22Rv1 (cell line): ENCODE measurements at regions not wholly inside any gene's neighbourhood (a gene's known extent, or its start where the extent isn't known, plus 50 kb on each side); places are given as distances from the start of the nearest gene placed in this dataset.

Source experiments
- H3K27ac ChIP-seq: fragments of 450-650 bp; 2 replicates; pipeline ENCODE4 v1.5.1; 2017
- ZFX ChIP-seq: fragments of 450-650 bp; IDR thresholded peaks from 2 replicates; pipeline ENCODE4 v1.6.1; 2017; ENCODE audit warnings: antibody characterized with exemption, borderline replicate concordance
- TF ChIP-seq, protein P1 (sequence below): fragments of 450-650 bp; IDR thresholded peaks from 2 replicates; pipeline ENCODE4 v1.5.1; 2017; ENCODE audit warnings: mild to moderate bottlenecking

DNA sequence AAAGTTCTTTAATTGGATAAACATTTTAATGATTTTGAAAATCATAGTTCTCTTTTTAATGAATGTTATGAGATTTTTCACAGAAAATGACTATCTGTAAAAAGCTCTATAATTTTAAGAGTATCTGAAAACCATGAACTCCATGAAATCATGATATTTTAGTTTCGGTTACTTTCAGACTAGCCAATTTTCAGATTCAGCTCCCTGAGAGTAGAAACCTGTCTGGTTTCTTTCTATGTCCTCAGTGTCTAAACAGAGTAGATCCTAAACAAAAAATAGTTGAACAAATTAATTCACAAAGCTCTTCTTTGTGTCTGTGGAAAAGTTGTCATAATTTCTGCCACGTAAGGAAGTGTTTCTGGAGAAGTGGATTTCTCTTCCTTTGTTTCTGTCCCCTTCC is 1247.7 kb downstream of the NSUN3 start:
- no peak overlapping the region for H3K27ac ChIP-seq
- no peak for TF ChIP-seq ZFX
- TF ChIP-seq, protein P1, sequence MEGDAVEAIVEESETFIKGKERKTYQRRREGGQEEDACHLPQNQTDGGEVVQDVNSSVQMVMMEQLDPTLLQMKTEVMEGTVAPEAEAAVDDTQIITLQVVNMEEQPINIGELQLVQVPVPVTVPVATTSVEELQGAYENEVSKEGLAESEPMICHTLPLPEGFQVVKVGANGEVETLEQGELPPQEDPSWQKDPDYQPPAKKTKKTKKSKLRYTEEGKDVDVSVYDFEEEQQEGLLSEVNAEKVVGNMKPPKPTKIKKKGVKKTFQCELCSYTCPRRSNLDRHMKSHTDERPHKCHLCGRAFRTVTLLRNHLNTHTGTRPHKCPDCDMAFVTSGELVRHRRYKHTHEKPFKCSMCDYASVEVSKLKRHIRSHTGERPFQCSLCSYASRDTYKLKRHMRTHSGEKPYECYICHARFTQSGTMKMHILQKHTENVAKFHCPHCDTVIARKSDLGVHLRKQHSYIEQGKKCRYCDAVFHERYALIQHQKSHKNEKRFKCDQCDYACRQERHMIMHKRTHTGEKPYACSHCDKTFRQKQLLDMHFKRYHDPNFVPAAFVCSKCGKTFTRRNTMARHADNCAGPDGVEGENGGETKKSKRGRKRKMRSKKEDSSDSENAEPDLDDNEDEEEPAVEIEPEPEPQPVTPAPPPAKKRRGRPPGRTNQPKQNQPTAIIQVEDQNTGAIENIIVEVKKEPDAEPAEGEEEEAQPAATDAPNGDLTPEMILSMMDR, result no peak

DNA sequence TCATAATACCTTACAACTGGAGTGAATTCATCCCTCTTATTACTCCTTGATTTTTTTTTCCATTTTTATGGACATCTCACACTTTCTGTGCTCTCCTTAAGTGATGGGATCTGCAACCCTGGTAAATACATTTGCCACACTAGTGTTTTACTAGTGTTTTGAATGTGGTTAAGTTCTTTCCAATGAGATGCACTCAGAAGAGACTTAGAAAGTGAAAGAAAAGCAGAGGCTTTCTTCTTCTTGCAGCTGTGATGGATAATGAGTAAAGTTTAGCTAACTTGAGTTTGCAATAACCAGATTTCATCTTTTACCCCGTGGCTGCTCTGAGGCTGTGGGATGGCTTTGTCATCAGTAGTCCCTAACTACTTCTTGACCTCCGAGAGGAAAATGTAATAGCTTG is 1248.4 kb downstream of the NSUN3 start:
- TF ChIP-seq, protein P1, result no peak
- no peak for TF ChIP-seq ZFX
- no peak overlapping the region for H3K27ac ChIP-seq

DNA sequence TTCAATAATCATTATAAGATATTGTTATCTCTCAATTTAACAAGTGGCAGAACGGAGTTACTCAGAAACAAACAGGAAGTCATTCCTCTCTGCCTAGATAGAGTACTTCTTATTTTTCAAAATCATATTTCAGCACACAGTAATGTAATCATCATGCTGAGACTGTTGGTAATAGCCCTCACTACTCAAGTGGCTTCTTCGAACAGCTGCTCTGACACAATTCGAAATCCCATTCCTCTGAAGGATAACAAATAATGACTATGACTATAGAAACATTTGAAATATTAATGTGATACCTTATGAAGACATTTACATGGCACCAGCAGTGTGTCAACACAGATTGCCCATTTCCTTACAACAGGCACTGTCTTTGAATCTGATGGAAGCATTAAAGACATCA is 1249.8 kb downstream of the NSUN3 start:
- no peak overlapping the region for H3K27ac ChIP-seq
- no peak for TF ChIP-seq ZFX
- TF ChIP-seq, protein P1, result no peak

DNA sequence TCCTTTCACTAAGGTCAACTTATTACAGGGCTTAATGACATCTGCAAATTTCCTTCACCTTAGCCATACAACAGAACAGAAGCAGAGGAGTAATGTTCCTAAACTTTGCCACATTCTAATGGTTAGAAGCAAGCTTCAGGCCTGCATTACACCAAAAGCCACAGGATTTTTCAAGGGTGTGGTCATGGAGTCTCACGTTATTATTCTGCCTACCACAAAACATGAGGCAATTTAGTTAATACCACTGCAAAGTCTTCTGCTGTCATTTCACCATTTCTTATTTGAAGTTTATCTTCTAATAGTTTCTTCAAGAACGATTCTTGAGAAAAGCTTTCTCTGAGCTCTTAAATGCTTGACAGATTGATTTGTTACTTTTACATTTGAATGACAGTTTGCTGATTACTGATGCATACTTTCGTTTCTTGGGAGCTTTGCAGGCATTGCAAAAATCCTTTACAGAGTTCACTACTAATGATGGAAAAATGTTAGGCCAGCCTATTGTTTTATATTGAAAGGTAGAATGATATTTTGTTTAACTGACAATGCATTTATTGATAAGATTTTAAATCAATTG is 1257.1 kb downstream of the NSUN3 start:
- TF ChIP-seq ZFX, result no peak
- TF ChIP-seq, protein P1, result no peak

DNA sequence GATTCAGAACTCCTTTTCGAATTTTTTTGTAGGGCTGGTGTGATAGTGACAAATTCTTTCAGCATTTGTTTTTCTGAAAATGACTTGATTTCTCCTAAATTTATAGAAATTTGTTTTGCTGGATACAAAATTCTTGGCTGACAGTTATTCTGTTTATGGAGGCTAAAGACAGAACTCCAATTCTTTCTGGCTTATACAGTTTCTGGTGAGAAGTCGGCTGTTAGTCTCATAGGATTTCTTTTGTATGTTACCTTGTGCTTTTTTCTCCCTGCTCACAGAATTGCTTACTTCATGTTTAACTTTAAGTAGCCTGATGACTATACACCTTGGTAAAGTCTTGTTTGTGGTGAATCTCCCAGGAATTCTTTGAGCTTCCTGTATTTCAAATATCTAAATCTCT is 1264.6 kb downstream of the NSUN3 start:
- no peak for TF ChIP-seq ZFX
- TF ChIP-seq, protein P1, result no peak
- no peak overlapping the region for H3K27ac ChIP-seq

More for the DNA sequence above, 1257.1 kb downstream of the NSUN3 start:
- H3K27ac ChIP-seq, result no peak overlapping the region

DNA sequence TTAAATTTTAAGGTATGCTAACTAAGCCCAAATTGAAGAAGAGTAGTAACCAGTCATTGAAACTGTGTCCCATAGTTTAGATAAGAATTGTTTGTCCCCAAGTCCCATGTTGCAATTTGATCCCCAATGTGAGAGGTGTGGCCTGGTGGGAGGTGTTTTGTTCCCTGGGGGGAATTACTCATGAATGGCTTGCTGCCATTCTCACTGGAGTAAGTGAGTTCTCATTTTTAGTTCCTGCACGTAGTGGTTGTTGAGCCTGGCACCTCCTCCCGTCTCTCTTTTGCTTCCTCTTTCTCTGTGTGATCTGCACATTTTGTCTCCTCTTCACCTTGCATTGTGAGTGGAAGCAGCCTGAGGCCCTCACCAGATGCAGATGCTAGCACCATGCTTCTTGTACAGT is 1271.0 kb downstream of the NSUN3 start:
- TF ChIP-seq, protein P1, result no peak
- TF ChIP-seq ZFX, result no peak
- no peak overlapping the region for H3K27ac ChIP-seq

DNA sequence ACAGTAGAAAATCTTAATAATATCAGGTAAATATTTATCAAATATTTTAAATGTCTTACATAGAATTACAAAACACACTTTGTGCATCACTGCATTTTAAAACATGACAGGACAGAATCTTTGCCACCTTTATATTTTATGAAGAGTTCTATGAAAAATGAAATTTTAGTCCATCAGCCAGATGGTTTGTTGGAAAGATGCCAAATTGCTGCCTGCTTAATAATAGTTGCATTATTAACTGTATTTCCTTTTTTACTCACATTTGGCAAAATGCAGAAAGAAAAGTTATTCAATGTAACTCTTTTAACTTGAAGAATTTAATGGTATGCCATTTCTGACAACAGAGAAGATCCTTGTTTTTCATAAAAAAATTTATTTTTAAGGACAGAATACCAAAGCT is 1271.6 kb downstream of the NSUN3 start:
- TF ChIP-seq, protein P1, result no peak
- no peak for TF ChIP-seq ZFX
- no peak overlapping the region for H3K27ac ChIP-seq
